ENCODE measurements at regions not wholly inside any gene's neighbourhood (a gene's known extent, or its start where the extent isn't known, plus 50 kb on each side); places are given as distances from the start of the nearest gene placed in this dataset.

GRCh38 chr21:41593051-41593759, 85.2 kb upstream of the TMPRSS2 start:
- TF ChIP-seq POLR2A (IDR thresholded peaks at IDR 0.05), result no peak
- TF ChIP-seq, protein P1, sequence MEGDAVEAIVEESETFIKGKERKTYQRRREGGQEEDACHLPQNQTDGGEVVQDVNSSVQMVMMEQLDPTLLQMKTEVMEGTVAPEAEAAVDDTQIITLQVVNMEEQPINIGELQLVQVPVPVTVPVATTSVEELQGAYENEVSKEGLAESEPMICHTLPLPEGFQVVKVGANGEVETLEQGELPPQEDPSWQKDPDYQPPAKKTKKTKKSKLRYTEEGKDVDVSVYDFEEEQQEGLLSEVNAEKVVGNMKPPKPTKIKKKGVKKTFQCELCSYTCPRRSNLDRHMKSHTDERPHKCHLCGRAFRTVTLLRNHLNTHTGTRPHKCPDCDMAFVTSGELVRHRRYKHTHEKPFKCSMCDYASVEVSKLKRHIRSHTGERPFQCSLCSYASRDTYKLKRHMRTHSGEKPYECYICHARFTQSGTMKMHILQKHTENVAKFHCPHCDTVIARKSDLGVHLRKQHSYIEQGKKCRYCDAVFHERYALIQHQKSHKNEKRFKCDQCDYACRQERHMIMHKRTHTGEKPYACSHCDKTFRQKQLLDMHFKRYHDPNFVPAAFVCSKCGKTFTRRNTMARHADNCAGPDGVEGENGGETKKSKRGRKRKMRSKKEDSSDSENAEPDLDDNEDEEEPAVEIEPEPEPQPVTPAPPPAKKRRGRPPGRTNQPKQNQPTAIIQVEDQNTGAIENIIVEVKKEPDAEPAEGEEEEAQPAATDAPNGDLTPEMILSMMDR (IDR thresholded peaks at IDR 0.05), result no peak

All from suprapubic skin (tissue), 3 donors.